NT2/D1 (cell line): ENCODE measurements at regions not wholly inside any gene's neighbourhood (a gene's known extent, or its start where the extent isn't known, plus 50 kb on each side); places are given as distances from the start of the nearest gene placed in this dataset.

Experiments used
- DNase-seq: peaks from one replicate; pipeline ENCODE4 v3.0.0-alpha.2; 2011; ENCODE audit warnings: low read depth, low spot score
- H3K27me3 ChIP-seq: 2 replicates; pipeline ENCODE4 v1.6.0; 2011; ENCODE audit warnings: mild to moderate bottlenecking; ENCODE audit not compliant: insufficient read length, insufficient read depth
- H3K36me3 ChIP-seq: 2 replicates; pipeline ENCODE4 v1.6.1; 2011; ENCODE audit warnings: mild to moderate bottlenecking, low read length, mixed read lengths; ENCODE audit not compliant: insufficient read depth, insufficient read length
- H3K4me1 ChIP-seq: 2 replicates; pipeline ENCODE4 v1.5.1; 2011; ENCODE audit not compliant: insufficient read depth, insufficient read length
- H3K4me3 ChIP-seq: 2 replicates; pipeline ENCODE4 v1.5.1; 2011; ENCODE audit warnings: low read depth; ENCODE audit not compliant: insufficient read length
- H3K9ac ChIP-seq: 2 replicates; pipeline ENCODE4 v1.6.0; 2011; ENCODE audit warnings: low read depth; ENCODE audit not compliant: insufficient read length
- H3K9me3 ChIP-seq: 2 replicates; pipeline ENCODE4 v1.5.1; 2011; ENCODE audit warnings: mild to moderate bottlenecking, low read length; ENCODE audit not compliant: insufficient read depth
- SUZ12 ChIP-seq: IDR thresholded peaks from 2 replicates; pipeline ENCODE4 v1.6.1; 2011; ENCODE audit not compliant: insufficient read length, insufficient read depth; ENCODE audit errors: extremely low read depth
- YY1 ChIP-seq: IDR thresholded peaks from 2 replicates; pipeline ENCODE4 v1.6.1; 2011; ENCODE audit not compliant: insufficient read length, insufficient read depth
- ZNF274 ChIP-seq: IDR thresholded peaks from 2 replicates; pipeline ENCODE4 v1.6.1; 2011; ENCODE audit warnings: mild to moderate bottlenecking, low read depth, low read length

DNA sequence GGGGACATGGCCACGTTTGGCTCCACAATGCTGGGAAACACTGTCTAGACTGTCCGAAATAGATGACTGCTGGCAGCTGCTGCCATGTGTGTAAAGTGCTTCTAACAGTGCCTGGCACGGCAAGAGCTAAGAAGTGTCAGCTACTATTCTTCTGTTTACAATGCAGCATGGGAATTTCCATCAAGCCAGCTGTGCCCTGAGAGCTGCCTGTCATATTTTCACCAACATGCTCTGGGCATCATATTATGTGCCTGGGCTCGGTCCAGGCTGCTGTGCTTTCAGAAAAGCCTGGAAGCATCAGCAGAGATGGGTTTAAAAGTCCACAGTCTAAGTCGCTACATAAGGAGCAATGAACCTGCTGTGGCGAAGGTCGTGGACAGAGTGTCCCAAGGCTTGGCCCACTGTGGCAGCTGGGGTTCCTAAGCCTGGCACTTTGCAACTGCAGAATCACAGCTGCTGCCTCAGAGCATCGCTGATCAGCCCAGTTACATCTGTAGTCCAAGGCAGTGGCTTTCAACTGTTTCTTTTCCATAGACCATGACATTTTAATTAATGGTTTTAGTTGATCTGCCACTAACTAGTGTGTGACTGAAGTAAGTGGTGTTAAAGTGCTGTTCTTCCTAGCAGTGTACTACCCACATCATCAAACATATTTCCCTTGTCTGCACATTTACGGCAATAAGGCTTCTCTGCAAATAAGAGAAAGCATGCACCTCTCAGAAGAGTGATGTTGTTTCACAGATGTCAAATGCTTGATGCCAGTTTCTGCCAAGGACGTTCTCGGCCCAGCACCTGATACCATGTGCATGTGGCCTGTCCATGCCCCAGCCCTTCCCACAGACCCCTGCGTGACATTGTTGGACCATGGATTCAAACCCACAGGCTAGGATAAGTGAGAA, 95.7 kb upstream of the C1QTNF9B start:
- Histone ChIP-seq H3K9me3 (peaks cover 12% of the 10 kb centered on the region; the same call in 1 of the 2 replicates), H3K36me3 (no peaks in the 10 kb centered on the region), H3K4me1 (no peaks in the 10 kb centered on the region), H3K27me3 (no peaks in the 10 kb centered on the region), H3K4me3 (no peak overlapping the region), H3K9ac (no peak overlapping the region)
- no peak for DNase-seq
- no peak for TF ChIP-seq ZNF274
- TF ChIP-seq SUZ12 = no peak
- TF ChIP-seq YY1 = no peak

DNA sequence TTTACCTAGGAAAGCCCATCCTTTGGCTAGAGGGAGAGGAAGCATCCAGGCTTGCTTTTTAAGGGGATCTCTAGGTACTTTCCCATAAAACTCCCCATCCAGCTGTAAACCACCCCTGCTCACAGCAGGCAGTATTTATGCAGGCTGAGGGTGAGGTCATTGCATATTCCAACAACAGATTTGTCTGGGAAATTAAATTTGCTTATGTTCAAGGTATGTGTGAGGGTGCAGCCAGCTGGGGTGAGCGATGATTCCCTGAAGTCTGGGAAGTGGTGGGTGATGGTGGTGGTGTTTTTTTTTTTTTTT, 96.3 kb upstream of the C1QTNF9B start:
- H3K9ac ChIP-seq = no peak overlapping the region
- DNase-seq = no peak
- peaks cover 12% of the 10 kb centered on the region; the same call in 1 of the 2 replicates for H3K9me3 ChIP-seq
- no peaks in the 10 kb centered on the region for H3K36me3 ChIP-seq
- no peaks in the 10 kb centered on the region for H3K4me1 ChIP-seq
- no peaks in the 10 kb centered on the region for H3K27me3 ChIP-seq
- H3K4me3 ChIP-seq = no peak overlapping the region
- TF ChIP-seq SUZ12 (no peak), YY1 (no peak), ZNF274 (no peak)

DNA sequence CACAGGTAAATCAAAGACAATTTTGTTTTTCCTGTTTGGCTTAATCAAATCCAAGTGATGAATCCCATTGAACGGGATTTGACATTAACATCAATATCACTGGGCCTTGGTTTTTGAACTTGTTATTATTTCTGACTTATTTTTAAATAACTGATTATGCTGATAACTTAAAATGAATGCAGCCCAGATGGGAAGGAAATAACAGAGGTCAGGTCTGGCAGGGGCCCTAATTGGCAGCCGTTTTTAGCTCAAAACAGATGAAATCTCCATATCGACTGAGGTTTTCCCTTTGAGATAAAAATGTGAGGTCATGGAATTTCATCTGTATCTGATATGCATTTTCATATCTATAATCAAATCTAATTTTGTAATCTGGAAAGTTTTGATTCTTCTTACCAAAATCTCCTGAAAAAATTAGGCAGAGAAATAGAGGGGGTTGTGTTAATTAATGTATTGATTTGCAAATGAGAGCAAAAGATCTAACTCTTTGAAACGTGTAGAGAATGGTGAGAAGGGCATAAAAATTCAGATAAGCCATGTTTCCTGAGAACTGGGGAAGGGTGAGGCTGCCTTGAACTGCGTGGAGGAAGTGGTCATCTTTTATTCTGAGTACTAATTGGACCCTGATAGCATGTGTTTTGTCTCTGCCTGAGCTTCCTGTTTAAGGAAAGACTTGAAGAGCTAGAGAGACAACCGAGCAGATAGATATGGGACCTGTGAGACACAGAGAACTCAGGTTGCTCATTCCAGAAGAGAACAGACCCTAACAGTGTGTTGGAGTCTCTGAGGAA, 98.2 kb upstream of the C1QTNF9B start:
- H3K9me3 ChIP-seq = peaks cover 12% of the 10 kb centered on the region; the same call in 1 of the 2 replicates

DNA sequence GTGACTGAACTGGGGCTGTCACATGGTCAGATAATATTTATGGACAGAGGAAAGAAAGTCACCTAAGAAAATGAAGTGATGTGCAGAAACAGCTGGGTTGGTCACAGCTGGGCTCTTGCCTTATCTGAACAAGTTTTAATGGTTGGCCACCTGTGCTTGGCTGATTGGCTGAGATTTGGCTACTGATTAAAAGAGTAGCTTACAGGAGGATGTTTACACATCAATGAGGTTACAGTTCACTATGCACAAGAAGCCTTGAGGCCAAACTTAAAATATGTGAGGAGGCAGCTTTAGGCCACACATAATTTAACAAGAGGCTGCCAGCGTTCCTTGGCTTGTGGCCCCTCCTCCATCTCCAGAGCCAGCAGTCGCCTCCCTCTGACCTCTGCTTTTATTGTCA, 99.2 kb upstream of the C1QTNF9B start:
- no peak for TF ChIP-seq ZNF274
- no peak for TF ChIP-seq YY1
- no peak for TF ChIP-seq SUZ12
- Histone ChIP-seq H3K27me3 (no peaks in the 10 kb centered on the region), H3K4me3 (no peak overlapping the region), H3K4me1 (no peaks in the 10 kb centered on the region), H3K9ac (no peak overlapping the region), H3K9me3 (peaks cover 12% of the 10 kb centered on the region; the same call in 1 of the 2 replicates), H3K36me3 (no peaks in the 10 kb centered on the region)
- no peak for DNase-seq

More for the DNA sequence above, 98.2 kb upstream of the C1QTNF9B start:
- H3K36me3 ChIP-seq = no peaks in the 10 kb centered on the region
- no peak overlapping the region for H3K9ac ChIP-seq
- H3K27me3 ChIP-seq = no peaks in the 10 kb centered on the region
- H3K4me1 ChIP-seq = no peaks in the 10 kb centered on the region
- no peak overlapping the region for H3K4me3 ChIP-seq
- TF ChIP-seq SUZ12 = no peak
- TF ChIP-seq YY1 = no peak
- no peak for TF ChIP-seq ZNF274
- no peak for DNase-seq

DNA sequence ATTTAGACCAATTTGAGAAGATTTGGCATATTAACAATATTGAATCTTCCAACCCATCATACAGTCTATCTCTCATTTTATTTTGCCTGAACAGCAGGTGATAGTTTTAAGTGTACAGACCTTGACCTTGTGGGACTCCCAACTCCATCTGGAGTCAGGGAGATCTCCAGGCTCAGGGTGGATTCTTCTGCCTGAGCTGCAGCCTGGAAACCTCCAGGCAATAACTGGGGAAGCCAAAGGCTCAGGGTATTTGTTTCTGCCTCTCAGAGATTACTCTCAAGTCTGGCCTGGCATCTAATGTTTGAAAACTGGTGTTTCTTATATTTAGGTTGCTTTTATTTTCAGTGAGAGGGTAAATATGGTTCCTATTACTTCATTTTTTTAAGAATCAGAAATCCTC, 102.1 kb upstream of the C1QTNF9B start:
- Histone ChIP-seq H3K9me3 (peaks cover 12% of the 10 kb centered on the region; the same call in 1 of the 2 replicates), H3K4me1 (no peaks in the 10 kb centered on the region), H3K4me3 (no peak overlapping the region), H3K9ac (no peak overlapping the region), H3K36me3 (no peaks in the 10 kb centered on the region), H3K27me3 (no peaks in the 10 kb centered on the region)
- no peak for DNase-seq
- TF ChIP-seq ZNF274 (no peak), YY1 (no peak), SUZ12 (no peak)

DNA sequence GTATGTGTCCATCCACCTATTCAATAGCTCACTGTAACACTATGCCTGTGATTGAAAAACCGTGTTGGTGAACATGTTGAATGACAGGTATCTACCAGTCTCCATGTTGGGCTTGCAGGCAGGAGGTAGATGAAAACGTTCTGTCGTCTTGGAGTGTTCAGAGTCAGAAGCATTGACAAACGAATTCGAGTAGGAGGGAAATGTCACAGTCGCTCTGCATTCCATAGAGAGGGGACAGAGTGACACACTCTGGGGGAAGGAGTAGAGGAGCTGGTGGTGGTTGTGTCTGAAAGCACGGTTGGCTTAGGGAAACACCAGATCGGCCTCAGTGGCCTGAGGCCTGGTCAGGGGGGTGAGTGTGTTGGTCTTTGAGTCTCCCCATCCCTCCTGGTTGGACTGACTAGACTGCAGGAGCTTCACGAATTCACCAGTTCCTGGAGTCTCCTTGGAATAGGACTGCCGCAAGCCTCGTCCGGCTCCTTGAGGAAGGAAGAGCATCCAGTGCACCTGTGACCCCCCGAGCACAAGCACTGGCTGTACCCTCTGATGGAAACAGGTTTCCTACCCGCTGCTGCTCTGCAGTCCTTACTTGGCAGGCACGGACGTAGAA, 105.0 kb upstream of the C1QTNF9B start:
- Histone ChIP-seq H3K4me3 (no peak overlapping the region), H3K9me3 (0 out of 2 replicates have a peak, but pooled peaks cover 3% of the 10 kb centered on the region), H3K36me3 (no peaks in the 10 kb centered on the region), H3K9ac (no peak overlapping the region), H3K4me1 (no peaks in the 10 kb centered on the region), H3K27me3 (no peaks in the 10 kb centered on the region)
- TF ChIP-seq YY1 (no peak), SUZ12 (no peak), ZNF274 (no peak)
- no peak for DNase-seq
